ENCODE measurements at regions not wholly inside any gene's neighbourhood (a gene's known extent, or its start where the extent isn't known, plus 50 kb on each side); places are given as distances from the start of the nearest gene placed in this dataset.

DNA sequence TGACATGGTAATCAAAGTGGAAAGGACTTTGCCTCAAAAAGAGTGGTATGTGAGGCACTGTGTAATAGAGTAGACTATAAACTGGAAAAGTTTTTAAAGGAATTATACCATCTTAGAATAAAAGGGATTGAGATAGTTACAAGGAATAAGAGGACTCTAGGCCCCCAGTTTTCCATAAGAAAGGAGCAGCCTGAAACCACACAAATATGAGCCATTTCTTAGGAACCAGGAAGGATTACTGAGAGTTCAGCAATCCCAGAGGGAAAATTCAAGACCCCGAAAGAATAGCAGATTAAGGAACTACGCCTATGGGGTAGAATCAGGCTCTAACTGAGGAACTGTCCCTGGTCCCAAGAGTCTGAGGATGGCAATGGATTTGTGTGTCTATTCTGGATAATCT, 1213.3 kb downstream of the C4orf33 start:
- intact Hi-C loops (cut with DNase I), result no loop called here
- no peak for DNase-seq (ENCODE audit: low spot score)

DNA sequence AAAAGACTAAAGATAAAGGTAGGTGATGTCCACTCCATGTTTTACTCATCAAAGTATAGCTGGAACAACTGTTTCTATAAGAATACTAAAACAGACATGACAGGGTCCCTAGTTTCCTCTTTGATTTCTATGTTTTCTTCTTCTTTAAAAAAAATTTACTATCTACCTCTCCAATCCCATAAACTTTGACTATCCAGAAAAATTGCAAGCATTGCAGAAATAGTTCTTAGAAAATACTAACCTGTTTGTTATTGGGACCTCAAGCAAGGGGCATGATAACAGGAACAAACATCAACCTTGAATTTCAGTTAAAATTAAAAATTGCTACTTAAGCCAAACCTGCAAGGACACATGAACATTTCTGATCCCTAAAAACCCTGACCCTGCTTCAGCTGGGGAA, 1226.5 kb downstream of the C4orf33 start:
- no peak for DNase-seq (ENCODE audit: low spot score)
- intact Hi-C loops (cut with DNase I), result no loop called here

DNA sequence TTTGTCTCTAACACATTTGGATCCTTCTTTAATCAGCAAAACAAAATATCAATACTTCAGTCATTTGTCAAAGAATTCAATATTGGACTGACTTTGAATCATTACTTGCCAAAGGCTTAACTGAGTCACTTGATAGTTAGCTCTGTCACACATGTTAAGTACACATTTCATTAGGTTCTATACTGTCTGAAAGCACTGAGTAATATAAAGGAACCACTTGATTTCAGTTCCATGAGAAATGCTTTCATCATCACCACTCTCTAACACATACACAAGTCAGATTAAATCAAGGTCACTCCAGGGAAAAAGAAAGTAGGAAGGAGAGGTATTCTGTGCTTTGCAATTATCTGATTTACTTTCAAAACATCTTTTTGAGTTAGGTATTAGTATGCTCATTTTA, 1233.1 kb downstream of the C4orf33 start:
- no peak for DNase-seq (ENCODE audit: low spot score)
- intact Hi-C loops (cut with DNase I), result loop anchor here in 1 of 2 donors (5.0 kb wide), 1 partner anchor 198 kb away; no protein-coding TSS in a partner anchor

DNA sequence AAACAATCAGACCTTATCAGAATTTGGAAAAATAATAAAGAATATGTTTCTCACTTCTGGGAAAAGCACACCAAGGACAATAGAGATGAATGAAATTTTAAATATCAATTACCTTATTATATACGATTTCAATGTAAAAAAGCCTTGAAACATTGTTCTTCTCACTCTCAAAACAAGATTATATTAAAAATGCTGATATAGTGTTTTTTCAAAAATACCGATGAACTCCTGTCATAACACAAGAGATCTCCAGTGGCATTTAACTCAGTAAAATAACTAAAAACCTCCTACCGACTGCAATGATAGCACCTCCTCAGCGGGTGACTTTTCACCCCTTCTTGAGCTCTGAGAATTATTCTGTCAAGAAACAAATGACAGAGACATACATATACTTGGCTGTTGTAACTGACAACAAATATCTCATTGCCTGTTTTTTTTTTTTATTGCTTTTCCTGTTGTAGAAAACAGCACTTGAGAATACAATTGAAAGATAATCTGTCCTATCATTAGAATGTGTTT, 1237.3 kb downstream of the C4orf33 start:
- intact Hi-C loops (cut with DNase I), result no loop called here

DNA sequence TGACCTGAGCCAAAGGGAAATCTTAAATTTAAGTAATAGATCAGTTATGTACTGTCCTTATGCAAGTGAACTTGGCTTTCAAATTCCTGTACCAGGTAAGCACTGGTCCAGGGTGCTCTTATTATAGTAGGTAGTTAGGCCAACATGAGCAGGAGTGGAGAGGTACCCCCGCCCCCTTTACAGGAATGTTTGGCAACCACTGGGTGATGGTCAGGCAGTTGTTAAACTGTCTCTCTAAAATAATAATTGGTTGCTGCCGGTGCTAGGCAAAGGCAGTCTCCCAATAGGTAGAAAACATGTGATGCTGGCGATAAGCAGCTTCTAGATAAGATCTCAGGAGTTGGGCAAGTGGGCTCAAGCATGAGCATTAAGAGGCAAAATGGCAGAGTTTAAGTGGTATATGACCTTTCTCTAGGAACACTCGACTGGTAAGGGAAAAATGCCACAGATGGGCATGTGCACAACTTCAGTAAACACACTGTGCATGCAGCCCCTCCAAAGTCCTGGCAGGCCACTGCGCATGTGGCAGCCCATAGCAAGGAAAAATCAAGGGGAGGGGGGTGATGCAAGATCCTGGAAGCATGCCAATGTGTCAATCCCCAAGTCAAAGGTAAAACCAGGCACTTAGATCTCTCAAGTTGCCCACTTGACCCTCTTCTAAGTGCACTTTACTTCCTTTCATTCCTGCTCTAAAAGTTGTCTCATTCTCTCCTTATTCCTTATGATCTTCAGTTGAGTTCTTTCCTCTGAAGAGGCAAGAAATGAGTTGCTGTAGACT, 1239.7 kb downstream of the C4orf33 start:
- intact Hi-C loops (cut with DNase I), result no loop called here
- no peak for DNase-seq (ENCODE audit: low spot score)

More for the DNA sequence above, 1237.3 kb downstream of the C4orf33 start:
- no peak for DNase-seq (ENCODE audit: low spot score)

DNA sequence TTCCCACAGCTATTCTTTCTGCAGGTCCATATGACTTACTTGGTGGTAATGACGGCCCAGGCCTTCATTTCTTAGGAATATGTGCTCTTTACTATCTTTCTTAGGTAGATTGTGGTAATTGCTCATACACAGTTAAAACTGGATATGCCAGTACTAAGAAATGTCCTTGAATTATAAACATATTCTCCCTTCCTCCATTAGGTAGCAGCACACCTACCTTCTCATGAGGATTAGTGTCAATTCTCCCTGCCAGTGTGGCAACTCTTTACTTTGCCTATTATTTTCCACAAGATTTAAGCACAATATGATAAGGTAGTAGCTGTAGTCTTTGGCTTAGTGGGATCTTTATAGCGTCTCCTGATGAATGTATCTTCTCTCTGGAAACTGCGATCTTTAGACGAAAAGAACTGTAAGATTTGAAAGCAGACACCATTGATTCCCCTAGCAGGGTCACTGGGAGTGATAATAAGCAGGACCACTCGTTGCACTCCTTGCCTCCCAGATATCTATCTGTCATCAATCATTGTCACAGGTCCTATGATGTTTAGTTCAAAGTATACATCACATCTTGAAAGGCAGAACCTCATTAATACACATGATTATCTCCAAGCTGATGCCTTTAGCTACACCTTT, 1240.7 kb downstream of the C4orf33 start:
- no peak for DNase-seq (ENCODE audit: low spot score)
- intact Hi-C loops (cut with DNase I), result no loop called here

DNA sequence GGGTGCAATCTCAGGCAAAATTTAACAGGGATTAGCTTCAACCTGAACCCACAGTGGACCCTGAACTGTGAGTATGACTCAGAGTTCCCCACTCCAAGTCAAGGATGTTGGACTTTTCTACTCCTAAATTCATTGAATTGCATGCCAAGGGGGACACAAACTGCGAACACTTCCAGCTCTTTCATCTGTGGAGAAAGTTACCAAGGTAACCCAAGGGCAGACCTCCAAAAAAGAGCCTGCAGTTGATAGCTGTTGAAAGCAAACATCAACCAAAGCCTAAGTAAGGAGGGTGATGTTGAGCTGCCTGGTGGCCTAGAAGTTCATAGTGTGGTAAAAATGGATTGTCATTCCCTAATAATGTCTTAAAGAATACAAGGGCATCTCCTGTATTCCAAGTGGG, 1242.9 kb downstream of the C4orf33 start:
- no peak for DNase-seq (ENCODE audit: low spot score)
- intact Hi-C loops (cut with DNase I), result no loop called here

DNA sequence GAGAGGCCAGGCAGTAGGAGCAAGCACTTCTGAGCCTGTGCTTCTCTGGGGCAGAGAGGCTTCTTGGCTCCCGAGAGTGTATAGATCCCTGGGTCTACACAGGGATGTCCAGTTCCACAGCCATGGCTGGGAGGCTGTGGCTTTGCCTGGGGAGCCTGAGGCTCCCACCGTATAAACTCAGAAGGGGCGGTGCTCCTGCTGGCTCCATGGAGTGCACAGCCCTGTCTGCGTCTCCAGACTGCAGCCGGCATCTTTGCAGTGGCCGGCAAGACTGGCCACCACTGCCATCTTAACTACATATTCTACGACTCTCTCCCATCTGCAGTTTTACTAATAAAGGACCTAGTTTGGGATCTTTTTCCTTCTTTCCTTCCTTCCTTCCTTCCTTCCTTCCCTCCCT, 1253.8 kb downstream of the C4orf33 start:
- intact Hi-C loops (cut with DNase I), result no loop called here

DNA sequence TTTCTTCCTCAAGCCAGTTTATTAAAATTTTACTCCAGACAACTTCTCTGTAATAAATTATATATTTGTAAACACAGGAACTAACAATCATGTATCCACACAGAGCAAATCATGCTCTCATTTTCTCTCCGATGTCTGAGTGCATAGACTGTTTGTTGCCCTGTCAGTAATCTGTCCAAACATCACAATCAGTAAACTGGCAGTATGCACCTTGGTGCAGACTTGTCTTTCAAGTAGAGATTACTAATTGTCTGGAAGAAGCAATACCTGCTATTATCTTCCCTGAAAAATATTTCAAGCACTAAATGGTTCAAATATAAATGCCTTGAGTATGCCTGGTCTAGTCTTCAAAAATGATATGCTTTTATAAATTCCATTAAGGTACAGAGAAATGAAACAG, 1260.9 kb downstream of the C4orf33 start:
- intact Hi-C loops (cut with DNase I), result no loop called here

More for the DNA sequence above, 1253.8 kb downstream of the C4orf33 start:
- DNase-seq (ENCODE audit: low spot score), result no peak

DNA sequence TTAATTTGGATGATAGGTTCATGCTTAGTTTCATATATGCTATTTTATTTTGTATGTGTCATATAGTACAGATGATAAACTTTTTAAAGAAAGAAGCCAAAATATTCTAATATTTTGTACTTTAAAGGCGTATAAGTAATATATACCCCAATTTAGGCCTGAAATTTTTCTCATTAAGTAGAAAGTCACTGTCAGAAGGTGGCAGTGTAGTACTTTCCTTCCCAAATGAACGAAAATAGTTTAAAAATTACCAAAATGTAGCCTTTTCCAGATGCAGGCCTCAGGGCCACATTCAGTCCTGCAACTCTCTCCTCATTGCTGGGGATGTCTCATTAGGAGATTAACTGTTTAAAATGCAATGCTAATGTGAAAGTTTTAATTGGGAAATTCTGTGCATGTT, 1263.6 kb downstream of the C4orf33 start:
- intact Hi-C loops (cut with DNase I), result no loop called here
- DNase-seq (ENCODE audit: low spot score), result no peak

More for the DNA sequence above, 1260.9 kb downstream of the C4orf33 start:
- no peak for DNase-seq (ENCODE audit: low spot score)

DNA sequence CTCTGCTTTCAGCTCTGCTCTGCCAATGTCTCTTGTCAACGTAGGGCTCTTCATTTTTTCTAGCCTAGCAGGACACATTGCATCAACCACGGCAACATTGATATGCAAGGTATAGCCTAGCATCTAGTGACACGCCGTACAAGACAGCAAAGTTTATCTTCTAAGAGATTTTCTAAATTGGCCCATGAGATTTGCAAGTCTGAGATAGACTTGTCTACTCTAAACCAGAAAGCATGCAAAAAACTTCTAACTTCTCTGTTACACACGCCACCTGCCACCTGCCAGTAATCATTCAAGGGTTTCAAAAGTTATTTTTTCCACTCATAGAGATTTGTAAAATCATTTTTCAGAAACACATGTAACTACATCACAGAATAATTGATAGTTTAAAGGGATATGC, 1265.7 kb downstream of the C4orf33 start:
- no peak for DNase-seq (ENCODE audit: low spot score)
- intact Hi-C loops (cut with DNase I), result no loop called here

DNA sequence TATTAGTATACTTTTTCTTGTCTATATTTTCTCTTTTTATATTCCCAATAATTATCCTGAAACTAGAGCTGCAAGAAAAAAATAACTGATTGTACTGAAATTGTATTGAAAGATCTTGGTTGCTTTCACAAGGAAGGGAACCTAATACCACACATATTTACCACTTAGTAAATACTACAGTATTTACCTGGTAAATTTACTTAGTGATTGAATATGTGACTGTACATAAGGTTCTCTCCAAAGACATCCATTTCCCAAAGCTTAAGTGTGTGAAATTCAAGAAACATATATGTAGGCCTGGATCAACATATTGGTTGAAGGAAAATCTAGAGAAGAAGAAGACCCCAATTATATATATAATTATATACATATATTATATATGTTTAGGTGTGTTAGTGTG, 1272.7 kb downstream of the C4orf33 start:
- intact Hi-C loops (cut with DNase I), result no loop called here
- no peak for DNase-seq (ENCODE audit: low spot score)

DNA sequence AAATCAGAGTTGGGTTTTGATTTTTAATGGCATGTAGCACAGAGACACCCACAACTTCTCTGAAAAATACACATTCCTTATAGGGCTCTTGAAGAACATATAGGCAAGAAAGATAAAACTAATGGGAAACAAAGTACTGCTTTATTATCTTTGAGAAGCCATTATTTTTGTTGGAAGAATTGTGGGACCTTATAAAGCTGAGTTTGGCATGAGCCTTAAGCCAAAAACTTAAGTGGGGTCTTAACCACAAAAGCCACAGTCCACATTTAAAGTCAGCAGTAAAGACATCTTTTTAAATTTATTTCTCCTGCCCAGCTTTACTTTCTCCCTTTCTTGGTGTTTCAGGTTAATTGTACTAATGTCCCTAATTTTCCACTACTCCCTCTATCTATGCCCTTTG, 1297.3 kb downstream of the C4orf33 start:
- no peak for DNase-seq (ENCODE audit: low spot score)
- intact Hi-C loops (cut with DNase I), result no loop called here

DNA sequence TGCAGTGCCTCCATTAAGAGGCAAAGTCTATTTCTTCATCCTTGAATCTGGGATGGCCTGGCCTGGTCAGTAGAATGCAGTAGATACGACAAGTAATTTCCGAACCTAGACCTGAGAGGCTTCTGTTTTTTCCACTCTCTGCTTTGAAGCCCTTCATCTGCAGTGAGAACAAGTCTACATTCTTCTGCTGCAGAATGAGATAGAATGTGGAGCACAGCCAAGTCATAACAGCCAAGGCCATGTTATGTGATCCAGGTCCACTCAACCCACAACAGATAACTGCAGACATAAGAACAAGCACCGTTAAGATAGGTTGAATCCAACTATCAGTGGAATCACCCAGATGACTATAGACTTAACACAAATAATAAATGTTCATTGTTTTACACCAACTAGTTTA, 1297.7 kb downstream of the C4orf33 start:
- no peak for DNase-seq (ENCODE audit: low spot score)
- intact Hi-C loops (cut with DNase I), result no loop called here

DNA sequence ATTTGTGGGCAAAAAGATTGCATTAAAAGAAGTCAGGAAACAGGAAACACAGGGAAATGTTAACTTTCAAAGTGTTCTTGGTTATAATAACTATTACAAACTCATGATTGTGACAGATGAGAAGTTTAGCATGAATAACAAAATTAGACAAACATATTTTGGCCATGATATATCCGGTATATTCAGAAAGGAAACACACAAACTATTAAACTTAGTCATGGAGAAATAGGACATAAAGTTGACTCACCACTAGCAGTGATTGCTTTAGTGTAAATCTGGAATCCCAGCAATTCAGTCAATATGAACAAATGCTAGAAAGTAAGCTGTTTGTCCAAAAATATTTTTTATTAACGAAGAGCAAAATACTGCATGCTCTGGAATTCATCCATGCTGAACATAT, 1299.9 kb downstream of the C4orf33 start:
- DNase-seq (ENCODE audit: low spot score), result no peak
- intact Hi-C loops (cut with DNase I), result no loop called here

DNA sequence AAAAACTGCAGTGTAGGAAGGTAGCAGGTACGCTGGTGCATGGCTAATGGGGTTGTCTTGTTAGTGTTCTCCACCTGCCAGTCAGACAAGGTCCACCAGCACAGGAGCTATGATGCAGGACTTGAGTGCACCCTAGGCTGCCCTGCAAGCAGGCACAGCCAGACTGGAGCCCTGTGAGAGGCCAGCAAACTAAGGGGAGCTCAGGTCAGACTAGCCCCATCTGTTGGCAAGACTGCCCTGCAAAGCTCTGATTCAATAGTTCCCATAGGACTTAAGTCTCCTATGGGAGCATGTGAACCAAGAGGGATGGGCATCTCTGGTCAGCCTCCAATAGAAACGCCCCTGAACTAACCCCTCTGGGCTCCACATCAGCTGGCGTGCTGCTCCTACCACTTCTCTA, 1307.3 kb downstream of the C4orf33 start:
- DNase-seq (ENCODE audit: low spot score), result no peak
- intact Hi-C loops (cut with DNase I), result no loop called here

DNA sequence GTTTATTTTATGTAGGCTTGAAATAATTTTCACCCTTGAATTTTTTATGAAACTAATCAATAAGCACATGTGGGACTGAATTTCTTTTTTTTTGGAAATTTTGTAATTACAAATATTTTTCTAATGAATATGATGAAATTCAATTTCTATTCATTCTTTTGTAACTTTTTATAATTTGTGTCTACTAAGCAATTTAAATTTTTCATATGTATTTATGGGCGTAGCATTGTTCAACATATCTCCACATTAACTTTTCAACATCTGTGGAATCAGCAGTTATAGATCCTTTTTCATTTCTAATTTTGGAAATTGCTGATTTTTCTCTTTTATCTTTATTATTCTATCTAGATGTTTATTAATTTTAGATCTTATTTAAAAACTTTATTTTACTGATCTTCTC, 1320.3 kb downstream of the C4orf33 start:
- intact Hi-C loops (cut with DNase I), result no loop called here

DNA sequence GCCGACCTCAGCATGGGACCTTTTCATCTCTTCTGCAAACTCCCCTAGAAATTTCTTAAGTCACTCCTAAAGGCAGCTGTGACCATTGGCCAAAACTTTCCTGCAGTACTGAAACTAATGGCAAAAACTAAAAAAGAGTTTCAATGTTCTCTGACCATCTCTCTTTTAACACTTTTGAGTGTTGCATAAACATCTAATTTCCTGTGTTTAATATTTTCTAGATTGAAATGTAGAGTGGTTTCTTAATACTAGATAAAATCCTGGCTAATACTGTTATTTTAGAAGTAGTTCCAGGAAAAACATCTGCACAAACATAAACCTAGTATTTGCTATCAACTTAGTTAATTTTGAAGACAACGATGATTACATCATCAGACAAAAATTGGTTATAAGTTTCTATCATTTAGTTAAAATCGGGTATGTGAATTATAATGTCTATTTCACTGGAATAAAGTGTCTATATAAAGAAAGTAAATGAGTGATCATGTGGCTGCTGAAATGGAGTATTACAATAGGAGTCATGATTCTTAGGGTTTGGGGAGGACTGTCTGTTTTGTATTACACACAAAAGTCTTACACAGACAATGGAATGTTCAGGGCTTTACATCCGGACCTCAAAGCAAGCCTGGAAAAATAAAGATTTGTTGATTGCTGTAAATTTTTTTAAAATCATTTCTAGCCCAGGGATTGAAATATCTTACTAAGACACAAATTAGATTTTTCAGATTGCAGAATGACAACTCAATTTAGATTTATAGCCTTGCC, 1323.4 kb downstream of the C4orf33 start:
- no peak for DNase-seq (ENCODE audit: low spot score)
- intact Hi-C loops (cut with DNase I), result no loop called here

More for the DNA sequence above, 1320.3 kb downstream of the C4orf33 start:
- no peak for DNase-seq (ENCODE audit: low spot score)

DNA sequence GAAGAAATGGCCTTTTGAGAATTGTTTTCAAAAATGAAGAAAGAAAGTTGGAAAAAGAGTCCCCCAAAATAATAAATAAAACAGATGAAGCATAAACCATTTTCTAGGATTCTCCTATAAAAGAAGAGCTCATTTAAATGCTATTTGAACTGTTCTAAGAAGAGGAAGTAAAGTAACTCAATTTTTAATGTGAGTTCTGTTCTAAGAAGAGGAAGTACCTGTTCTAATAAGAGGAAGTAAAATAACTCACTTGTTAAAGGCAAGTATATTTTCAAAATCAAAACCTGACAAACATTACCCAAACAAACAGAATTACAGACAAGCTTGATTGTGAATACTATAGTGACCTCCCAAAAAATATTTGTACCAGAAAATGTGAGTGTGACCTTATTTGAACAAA, 1326.3 kb downstream of the C4orf33 start:
- no peak for DNase-seq (ENCODE audit: low spot score)
- intact Hi-C loops (cut with DNase I), result no loop called here

DNA sequence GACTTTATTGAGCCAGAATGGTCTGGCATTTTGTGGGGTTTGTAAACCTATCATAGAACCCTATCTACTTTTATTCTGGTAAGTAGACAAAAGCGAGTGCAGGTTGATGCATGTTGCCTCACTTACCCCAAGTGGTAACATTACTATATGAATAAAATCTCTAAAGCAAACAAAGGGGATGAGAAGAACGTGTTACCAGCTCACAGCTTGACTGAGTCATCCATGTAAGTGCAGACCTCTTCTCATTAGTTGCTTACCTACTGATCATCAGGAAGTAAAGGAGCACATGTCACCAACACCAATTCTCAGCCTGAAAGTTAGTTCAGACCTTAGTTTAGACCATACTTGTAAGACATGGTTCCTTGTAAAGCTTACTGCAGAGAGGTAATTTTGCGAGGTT, 1328.3 kb downstream of the C4orf33 start:
- intact Hi-C loops (cut with DNase I), result no loop called here
- DNase-seq (ENCODE audit: low spot score), result no peak
